ENCODE measurements at regions not wholly inside any gene's neighbourhood (a gene's known extent, or its start where the extent isn't known, plus 50 kb on each side); places are given as distances from the start of the nearest gene placed in this dataset.

GRCh38 chr13:76690611-76691010 is 195.6 kb downstream of the KCTD12 start:
- TF ChIP-seq EZH2phosphoT487 (IDR thresholded peaks at IDR 0.05; ENCODE audit: insufficient read depth, low read depth): no peak
- no peak for TF ChIP-seq EZH2 (IDR thresholded peaks at IDR 0.05; ENCODE audit: insufficient read depth, poor library complexity, severe bottlenecking)
